ENCODE measurements at regions not wholly inside any gene's neighbourhood (a gene's known extent, or its start where the extent isn't known, plus 50 kb on each side); places are given as distances from the start of the nearest gene placed in this dataset.
"Not testable (repeated sequence)": the region's sequence is repeated elsewhere in the genome, so short reads cannot be mapped to it uniquely, and the experiment has no call there.

DNA sequence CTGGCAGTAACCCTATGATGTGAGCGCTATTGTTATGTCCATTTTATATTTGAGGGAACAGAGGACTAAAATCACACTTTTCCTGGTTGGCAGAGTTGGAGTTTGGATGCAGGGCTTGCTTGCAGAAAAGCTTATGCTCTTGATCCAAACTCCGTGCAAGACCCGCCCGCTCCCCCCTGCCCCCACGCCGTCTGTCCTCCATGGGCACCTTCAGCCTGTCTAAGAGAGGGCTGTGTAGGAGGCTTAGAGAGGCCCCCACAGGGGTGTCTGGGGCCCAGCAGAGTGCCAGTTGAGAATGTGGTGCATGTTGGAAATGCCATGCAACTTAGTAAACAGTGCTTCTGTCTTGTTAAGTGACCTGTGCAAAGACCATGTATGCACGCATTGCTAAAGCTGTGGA, 170.5 kb upstream of the NPY start:
- intact Hi-C loops (cut with DNase I) = no loop called here
- DNase-seq (ENCODE audit: low spot score) = no peak

DNA sequence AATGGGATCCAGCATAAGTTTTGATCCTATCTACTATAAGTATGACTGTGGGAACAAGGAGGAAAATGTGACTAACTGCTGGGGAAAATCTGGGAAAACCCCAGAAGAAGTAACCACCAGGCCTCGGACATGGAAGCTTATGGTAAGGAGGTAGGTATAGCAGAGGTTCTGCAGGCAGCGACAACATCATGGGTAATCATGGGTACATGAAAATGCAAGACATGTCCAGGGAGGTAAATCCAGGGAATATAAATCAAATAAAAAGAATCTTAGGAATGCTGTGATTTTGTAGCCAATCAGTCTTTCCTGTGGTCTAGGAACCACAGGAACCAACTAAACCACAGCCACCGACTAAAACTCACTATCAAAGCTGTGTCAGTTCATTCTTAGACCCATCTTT, 168.3 kb upstream of the NPY start:
- no peak for DNase-seq (ENCODE audit: low spot score)
- intact Hi-C loops (cut with DNase I) = no loop called here

DNA sequence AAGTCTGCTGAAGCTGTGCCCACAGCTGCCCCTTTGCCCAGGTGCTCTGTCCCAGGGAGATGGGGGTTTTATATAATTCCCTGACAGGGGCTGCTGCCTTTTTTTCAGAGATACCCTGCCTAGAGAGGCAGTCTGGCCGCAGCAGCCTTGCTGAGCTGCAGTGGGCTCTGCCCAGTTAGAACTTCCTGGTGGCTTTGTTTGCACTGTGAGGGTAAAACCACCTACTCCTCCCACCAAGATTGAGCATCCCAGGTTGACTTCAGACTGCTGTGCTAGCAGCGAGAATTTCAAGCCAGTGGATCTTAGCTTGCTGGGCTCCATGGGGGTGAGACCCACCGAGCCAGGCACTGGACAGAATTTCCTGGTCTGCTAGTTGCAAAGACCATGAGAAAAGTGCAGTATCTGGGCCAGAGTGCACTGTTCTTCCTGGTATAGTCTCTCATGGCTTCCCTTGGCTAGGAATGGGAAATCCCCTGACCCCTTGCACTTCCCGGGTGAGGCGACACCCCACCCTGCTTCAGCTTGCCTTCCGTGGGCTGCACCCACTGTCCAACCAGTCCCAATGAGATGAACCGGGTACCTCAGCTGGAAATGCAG, 166.0 kb upstream of the NPY start:
- DNase-seq (ENCODE audit: low spot score) = not testable (repeated sequence)

DNA sequence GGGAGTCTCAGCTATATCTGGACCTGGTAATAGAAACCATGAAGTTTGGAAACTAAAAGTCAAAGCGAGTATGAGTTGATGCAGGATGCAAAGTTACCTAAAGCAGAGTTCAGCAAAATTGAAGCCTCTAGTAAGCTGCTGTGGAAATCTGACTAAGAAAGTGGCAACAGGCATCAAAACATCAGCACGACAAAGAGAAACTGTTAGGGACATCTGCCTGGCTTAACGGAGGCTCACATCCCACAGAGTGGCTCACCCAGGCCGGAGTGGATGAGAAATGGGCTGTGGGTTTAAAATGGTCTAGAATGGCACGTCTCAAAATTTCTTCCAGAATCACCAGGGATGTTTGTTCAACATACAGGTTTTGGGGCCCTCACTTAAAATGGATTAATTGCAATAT, 164.1 kb upstream of the NPY start:
- DNase-seq (ENCODE audit: low spot score) = no peak
- intact Hi-C loops (cut with DNase I) = no loop called here

More for the DNA sequence above, 166.0 kb upstream of the NPY start:
- intact Hi-C loops (cut with DNase I) = not testable (repeated sequence)

DNA sequence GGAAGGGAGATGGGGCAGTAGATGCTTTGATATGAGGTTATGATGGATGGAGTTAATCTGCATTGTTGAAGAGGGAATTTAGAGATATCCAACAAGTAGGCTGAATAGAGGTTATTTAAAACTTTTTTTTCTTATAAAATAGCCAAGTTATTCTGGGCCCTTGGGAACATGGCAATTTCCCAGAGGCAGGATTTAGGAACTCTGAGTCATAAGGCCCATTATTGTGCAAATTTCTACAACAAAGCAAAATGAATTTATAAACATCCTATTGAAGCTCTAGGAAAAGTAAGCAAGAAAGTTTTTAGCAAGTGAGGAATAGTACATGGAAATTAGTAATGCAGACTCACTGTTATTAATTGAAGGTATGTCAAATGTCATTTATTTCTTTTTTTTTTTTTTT, 160.9 kb upstream of the NPY start:
- DNase-seq (ENCODE audit: low spot score) = no peak
- intact Hi-C loops (cut with DNase I) = no loop called here

DNA sequence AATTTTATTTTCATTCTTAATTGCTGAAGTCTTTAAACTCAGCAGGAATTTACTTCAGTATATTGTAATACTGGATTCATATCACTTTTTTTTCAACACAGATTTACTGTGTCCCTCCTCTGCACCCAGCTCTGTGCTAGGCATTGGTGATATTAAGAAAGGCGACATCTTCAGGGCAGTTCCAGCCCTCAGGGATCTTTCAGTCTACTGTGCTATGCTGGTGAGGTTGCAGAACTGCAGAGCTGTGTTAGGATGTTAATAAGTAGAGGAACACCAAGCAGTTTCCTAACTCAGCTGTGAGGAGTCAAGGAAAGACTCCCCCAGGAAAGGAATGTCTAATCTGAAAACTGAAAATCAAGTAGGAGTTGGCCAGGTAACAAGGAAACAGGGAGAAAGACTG, 158.2 kb upstream of the NPY start:
- no peak for DNase-seq (ENCODE audit: low spot score)
- intact Hi-C loops (cut with DNase I) = no loop called here

DNA sequence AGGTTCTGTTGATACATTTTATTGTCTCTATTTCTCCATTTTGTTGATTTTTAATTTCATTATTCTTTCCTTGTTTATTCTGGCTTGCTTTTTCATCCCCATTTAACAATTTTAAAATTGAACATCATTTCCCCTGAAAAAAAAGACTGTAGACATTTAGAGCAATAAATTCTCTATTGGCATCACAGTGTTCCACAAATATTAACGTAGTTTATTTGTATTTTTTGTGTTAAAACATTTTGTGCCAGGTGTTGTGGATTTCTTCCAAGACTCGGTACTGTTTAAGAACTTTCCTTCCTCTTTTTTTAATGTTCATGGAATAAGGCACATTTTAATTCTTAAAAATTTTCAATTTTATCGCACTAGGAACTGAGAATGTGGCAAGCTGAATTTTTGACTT, 156.1 kb upstream of the NPY start:
- intact Hi-C loops (cut with DNase I) = no loop called here
- DNase-seq (ENCODE audit: low spot score) = no peak

DNA sequence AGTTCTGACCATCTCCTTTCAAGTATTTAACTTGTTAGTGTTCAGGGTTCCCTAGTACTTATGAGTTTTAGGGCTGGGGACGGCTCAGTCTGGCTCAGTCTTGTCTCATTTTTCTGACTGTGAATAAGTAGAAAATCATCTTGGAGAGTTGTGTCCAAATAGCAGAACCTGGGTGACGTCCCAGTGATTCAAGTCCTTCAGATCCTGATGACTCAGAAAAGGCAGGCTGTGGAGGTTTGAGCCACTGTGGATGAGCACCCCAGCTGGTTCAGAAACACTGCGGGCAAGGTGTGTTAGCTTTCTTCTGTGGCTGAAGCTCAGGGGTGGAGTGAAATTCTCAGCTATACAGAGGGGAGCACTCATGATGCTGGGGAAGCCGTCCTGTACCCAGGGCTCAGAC, 154.4 kb upstream of the NPY start:
- DNase-seq (ENCODE audit: low spot score) = no peak
- intact Hi-C loops (cut with DNase I) = no loop called here

DNA sequence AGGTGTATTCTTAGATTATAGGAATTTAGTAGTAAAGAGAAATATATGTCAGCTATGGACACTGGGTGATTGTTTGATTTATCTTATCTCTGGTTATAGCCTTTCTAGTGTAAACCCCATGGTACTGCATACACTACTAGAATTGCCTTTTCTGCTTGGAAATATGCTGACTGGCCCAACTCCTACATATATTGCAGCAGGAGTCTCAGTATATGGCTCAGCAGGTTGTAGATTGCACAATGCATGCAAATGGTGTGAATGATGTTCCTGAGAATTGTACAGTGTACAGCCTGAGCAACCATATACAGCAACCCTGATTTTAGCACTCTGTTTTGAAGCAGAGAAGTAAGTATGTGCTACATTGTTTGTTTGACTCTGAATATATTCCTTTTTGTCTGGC, 153.4 kb upstream of the NPY start:
- no peak for DNase-seq (ENCODE audit: low spot score)
- intact Hi-C loops (cut with DNase I) = no loop called here

DNA sequence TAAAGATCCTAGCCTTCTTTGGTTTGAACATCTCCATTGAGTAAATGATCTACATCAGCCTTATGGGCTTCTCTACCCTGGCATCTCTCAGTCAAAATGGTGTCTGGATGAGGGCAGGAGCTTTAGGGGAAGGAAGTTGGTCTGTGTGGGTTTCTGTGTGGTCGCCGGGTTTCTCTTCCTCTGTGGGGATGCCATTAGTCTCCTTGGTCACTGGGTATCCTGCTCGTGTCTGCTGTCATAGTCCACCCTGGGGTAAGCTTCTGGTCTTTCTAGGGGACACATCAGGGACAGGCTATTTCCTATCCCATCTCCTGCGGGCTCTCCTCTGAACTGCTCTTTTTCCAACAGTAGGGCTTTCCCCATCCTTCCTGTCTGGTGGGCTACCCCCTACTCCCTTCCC, 150.3 kb upstream of the NPY start:
- intact Hi-C loops (cut with DNase I) = no loop called here
- DNase-seq (ENCODE audit: low spot score) = no peak

DNA sequence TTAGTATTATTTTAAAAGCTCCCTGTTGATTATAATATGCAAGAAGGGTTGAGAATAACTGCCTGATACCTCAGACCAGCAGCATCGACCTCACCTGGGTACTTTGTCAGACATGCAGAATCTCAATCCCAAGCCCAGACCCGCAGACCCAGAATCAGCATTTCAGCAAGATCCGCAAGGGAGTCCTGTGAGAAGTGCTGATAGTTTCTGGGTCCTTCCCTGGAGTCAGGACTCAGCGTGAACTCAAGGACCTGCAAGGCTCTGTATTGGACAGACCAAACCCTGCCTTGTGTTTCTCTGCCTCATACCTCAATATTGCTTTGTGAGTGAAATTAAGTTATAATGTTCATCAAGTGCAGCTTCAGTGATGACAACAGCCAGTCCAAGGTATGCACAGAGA, 149.5 kb upstream of the NPY start:
- no peak for DNase-seq (ENCODE audit: low spot score)
- intact Hi-C loops (cut with DNase I) = no loop called here

DNA sequence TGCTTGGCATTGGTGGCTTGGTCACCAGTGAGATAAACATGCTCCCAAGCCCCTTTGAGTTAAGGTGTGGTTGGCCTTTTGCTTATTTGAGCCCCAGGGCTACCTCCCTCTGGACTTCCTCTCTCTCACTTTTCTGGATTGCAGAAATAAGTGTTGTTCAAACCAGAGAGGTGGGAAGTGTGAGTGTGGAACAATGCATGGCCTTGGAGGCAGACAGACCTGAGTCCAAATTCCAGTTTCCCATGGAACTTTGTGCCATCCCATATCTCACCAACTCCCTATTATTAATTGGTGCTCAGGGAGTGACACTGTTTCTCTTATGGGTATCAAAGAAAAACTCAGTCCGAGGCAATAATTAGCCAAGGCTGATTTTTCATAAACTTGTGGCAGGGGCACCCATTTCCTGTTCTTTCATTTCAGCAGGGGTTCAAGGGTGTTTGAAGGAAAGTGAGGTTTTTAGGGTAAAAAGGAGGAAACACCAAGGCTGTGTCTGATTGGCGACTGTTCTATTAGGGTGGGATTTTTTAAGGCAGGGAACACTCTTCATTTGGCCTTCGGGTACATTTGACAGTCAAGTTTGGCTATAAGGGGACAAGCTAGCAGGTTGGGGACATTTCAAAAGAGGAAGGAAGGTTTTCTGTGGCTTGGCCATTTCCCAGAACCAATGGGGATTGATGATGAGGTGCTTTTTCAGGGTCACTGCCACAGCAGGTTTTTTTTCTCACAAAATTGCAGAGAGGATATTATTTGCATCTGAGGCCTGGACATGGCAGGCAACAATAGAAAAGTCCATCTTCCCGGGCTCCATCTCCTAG, 148.8 kb upstream of the NPY start:
- no peak for DNase-seq (ENCODE audit: low spot score)
- intact Hi-C loops (cut with DNase I) = no loop called here

DNA sequence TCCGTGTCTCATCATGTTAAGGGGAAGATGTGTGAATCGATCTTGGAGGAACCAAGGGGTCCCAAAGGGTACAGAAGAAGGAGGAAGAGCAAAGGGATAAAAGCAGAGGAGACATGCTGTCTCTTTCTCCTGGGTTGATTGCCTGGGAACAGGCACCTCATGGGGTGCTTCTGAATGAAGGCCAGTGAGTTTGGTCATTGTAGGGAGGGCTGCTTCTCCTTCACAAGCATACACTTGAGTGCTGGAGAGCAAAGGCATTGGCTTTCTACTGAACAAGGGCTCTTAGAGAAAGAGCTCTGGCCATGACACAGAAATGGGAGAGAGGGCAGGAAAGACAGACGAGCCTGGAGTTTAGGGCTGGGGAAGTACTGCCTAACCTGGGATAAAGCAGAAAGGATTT, 146.7 kb upstream of the NPY start:
- no peak for DNase-seq (ENCODE audit: low spot score)
- intact Hi-C loops (cut with DNase I) = no loop called here

DNA sequence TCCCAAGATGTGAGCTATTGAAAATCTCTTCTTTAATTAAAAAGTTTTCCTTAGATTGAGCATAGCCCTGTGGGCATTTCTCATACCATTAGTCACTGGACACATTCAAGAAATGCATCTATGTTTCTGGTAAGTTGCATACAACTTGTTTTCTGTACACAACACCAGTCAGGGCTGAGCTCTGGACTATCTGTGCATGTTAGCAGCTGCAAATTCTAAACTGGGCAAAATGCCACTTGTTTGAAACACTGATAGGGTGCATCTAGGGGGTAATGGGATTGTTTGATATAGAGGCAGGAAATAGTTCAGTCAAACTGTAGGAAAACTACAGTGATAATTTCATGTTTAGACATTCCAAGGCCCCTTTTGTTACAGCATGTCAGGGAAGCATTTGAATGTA, 145.6 kb upstream of the NPY start:
- intact Hi-C loops (cut with DNase I) = no loop called here
- no peak for DNase-seq (ENCODE audit: low spot score)

DNA sequence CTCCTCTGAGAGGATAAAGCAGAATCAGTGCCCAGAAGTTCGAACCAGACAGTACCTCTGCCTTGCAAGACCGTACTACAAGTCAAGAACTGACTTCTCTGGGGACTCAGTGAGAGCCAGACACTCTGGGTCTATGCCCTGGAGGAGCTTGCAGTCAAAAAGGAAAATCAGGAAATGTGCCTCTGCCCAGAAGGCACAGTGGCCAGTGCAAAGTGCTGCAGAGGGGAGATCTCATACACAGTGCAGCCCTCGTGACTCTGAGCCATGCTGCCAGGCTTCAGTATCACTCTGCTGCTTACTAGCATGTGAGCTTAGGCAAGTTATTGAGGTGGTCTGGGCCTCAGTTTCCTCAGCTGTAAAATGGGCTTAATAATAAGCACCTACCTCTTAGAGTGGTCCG, 144.0 kb upstream of the NPY start:
- intact Hi-C loops (cut with DNase I) = no loop called here
- no peak for DNase-seq (ENCODE audit: low spot score)

DNA sequence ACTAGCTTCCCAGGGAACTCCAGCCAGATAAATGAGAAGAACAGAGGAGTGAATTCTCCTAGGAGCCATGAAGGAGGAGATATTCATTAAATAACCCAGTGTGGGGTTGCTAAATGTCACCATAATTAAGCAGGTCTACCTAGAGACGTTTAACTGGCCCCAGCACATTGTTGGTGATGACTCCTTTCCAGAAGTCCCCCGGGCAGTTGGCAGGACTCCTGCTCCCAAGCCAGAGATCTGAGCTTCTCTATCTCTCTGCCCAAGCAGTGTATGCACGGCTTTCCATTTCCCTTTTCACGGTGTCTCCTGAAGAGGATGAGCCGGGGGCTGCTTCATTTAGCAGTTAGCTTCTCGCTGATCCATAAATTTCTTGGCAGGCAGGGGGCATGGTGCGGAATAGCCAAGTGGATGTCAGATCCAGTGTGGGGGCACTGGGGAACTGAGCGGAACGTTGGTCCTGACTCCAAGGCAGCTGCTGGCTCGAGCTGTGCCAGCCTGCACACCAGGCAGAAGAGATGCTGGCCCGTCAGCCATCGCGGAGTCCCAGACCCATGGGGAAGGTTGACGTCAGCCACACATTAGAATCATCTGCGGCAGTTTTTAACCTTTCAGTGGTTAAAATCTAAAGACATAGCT, 142.0 kb upstream of the NPY start:
- DNase-seq (ENCODE audit: low spot score) = no peak
- intact Hi-C loops (cut with DNase I) = no loop called here

DNA sequence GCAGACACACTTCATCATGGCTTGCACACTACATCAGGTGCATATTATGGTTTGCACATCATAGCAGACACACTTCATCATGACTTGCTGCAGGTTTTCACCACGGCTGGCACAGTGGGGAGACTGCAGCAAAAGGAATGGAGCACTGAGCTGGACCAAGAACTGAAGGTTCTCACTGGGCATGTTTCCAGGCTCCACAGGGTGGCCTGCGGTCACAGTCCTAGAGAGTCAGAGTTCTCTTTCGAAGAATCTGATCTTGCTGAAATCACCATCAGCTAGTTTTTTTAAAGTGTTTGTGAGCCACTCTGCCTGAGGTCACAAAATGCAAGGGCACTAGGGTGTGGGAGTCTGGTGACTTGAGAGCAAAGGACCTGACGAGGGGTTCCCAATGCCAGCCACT, 140.4 kb upstream of the NPY start:
- intact Hi-C loops (cut with DNase I) = no loop called here
- DNase-seq (ENCODE audit: low spot score) = no peak

DNA sequence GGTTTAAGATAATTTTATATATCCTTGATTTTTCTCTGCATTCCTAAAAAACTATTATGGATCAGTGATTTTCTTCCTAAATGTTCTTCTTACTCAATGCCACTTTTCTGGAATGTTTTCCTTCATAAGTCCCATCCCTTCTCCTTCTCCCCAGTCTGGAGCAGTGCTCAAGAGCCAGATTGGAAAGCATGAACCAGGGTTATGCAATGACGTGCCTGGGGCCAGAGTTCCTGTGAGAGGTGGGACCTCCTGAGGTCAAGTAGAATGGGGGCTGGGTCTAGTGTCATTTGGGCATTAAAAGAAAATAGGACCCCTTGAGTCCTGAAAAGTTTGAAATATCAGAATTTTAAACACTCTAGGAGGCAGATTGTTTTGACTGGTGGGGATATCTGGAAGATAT, 132.0 kb upstream of the NPY start:
- intact Hi-C loops (cut with DNase I) = no loop called here
- DNase-seq (ENCODE audit: low spot score) = no peak

DNA sequence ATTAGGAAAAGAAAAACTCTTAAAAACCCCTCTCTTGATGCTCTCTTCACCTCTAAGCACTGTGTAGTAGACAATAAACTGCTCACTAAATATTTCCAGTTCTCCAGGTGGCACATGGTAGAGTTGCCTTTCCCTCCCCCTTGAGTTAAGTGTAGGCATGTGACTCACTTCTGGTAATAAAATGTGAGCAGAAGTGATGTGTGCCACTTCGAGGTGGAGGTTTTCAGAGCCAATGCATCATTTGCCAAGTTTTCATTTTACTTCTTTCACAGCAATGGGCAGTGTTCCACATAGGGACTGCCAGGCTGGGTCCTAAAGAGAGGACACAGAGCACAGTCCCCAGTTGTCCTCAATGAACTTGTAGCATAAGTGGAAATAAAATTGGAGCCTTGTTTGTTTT, 131.6 kb upstream of the NPY start:
- intact Hi-C loops (cut with DNase I) = no loop called here
- DNase-seq (ENCODE audit: low spot score) = no peak

DNA sequence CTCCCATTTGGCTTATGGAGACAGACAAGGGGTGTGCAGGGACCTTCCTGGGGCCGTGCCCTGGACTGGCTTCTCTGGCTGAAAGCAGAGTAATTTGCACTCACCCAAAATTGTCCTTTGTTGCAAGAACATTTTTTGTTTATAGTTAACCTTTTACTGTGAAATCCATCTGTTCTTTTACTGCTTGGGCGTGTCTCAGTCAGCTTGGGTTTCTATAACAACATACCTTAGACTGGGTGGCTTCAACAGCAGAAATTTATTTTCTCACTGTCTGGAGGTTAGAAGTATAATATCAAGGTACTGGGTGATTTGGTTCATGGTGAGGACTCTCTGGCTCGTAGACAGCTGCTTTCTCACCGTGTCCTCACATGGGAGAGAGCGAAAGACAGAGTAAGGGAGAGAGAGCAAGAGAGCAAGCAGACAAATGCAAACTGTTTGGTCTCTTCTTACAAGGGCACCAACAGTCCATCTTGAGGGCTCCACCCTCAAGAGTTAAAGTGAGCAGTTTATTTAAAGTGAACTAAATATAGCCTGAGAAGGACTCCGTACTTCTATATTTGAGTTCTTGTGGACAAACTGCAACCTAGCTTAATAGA, 131.0 kb upstream of the NPY start:
- intact Hi-C loops (cut with DNase I) = no loop called here
- no peak for DNase-seq (ENCODE audit: low spot score)

DNA sequence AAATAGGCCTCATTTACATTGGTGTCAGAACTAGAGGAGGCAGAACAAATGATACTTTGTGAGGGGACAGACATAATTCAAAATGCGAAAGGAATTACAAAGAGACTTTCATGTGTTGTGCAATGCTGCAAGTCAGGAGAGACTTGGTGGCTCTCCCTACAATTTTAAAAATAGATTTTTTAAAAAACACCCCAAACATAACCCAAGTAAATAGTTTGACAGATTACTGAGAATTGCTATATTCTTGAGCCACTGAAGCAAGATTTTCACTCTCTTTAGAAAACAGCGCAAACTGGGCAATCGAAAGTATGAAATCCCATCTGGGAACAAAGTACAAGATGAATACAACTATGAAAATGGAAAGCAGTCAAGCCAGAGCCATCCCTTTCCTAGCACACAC, 126.3 kb upstream of the NPY start:
- intact Hi-C loops (cut with DNase I) = no loop called here
- DNase-seq (ENCODE audit: low spot score) = no peak

All from posterior vena cava (tissue), 2 donors.